ENCODE measurements at regions not wholly inside any gene's neighbourhood (a gene's known extent, or its start where the extent isn't known, plus 50 kb on each side); places are given as distances from the start of the nearest gene placed in this dataset.

DNA sequence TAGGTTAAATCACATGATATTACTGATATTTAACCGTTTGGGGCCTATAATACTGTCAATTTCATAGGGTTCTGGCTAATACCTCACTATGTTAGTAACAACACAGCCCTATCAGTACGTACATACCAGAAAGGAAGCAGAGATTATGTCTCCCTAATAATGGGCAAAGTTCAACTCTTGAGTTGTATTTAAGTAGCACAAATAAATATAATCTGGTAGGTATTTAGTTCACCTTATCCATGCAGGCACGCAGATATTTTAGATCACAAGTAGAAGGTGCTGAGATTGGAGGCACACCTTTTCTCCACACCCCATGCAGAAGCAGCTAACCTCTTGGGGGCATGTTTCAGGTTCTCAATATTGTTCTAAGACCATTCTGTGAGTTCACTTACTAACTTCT lies 118.9 kb downstream of the IRS1 start:
- FAIRE-seq = no peak

DNA sequence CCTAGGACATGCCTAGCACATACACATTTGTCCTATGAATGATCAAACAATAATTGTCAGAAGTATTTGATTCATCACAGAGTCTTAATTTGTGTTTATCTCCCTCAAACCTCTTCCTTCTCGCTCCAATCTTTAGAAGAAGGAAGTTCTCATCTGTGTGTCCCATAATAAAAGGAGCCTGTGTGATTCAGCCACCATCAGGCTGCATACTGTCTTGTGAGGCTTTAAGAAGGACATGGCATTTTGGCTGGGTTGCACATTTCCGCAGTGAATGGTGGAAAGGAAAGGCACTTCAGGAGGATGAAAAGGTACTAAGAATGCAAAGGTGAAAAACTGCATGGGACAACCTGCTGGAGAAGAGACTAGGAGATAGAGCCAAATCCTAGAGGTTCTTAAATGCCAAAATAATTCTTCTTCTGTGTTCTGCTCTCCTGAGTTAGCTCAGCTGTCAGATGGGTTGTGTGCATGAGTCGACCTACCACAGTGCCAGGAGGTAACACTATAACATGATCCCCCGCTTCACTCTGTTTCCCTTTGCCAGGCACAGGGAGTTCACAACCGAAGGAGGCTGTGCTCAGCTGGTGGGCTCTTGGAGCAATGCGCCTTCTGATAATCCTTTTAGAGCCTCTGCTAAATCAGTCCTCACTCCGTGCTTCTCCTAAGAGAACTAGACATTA lies 120.1 kb downstream of the IRS1 start:
- no peak for FAIRE-seq

DNA sequence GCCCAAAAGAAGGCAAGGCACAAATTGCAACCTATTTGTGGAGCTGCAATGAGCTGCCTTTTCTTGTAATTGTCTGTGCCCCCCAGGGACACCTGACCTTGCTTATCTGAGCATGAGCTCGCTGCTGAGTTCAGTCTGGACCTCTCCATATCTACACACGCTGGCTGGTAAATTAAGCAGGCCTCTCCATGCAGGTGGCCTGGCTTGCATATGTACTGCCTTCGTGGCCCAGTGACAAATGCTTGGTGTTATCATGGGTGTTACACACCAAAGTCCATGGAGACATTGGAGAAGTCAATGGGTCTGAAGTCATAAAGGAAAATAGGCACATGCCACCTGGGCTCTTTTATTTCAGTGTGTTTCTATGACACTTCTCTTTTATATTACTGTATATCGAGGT lies 121.2 kb downstream of the IRS1 start:
- no peak for FAIRE-seq

DNA sequence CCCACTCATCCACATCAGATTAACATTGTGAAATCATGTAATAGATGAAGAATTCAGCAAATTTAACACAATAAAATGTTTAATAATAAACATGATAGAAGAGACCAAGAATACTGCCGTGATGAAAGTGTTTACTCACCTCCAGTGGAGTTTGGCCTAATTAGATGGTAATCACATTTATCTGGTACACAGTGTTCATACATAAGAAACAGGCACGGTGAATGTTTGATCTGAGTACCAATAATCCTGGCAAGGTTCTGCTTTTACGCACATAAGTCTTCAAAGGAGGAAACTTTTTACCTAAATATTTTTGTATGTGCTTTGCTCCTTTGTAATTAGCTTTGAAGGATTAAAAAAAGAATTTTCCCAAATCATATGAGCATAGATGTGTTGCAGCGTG lies 122.5 kb downstream of the IRS1 start:
- FAIRE-seq = no peak

DNA sequence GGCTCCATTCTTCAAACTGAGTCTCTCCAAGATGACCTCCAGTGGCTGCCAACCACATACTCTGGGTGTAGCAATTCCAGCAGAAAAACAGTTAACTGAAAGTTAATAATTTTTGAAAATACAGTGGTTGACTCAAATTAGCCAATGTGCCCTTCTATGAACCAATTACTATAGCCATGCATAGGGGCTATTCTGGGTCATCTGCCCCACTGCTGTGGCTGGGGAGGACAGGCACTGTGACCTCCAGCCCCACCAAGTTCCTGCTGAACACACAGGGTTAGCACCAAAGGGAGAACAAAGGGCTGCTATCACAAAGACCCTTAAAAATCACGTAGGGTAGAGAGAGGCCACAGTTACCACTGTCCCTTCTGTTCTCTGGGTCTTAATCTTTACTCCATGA lies 123.0 kb downstream of the IRS1 start:
- no peak for FAIRE-seq

DNA sequence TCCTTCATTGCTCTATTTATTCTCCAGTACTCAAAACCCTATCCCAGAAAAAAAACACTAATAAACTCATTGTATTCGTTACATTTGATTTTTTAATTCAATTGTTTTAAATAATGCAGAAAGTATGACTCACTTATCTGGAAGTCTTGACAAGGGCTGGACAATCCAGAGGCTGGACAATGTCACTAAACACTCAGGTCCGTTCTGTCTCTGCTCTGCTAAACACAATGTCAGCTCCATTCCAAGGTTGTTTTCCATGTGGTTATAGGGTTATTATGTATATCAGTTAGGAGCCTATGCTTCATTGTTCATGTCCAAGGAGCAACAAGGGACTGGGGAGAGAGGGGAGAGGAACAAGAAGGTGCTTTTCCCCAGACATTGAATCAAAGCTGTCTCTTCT lies 125.5 kb downstream of the IRS1 start:
- FAIRE-seq = no peak

DNA sequence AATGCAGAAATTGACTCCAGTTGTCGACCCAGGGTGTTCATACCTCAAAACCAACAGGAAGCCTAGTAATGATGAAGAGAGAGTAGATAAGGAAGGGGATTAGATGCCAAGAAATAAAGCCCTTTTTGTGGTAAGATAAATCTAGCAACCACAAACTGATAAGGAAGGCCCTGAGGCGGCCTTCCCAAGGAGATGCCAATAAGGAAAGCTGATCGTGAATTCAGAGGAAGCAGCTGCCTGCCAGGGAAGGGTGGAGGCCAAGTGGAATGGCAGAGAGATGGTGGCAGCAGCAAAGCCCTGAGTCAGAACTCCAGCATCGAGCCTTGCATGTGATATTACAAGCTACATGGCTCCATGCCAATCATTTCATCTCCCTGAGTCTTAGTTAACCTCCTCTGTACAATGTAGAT lies 126.3 kb downstream of the IRS1 start:
- FAIRE-seq = no peak

DNA sequence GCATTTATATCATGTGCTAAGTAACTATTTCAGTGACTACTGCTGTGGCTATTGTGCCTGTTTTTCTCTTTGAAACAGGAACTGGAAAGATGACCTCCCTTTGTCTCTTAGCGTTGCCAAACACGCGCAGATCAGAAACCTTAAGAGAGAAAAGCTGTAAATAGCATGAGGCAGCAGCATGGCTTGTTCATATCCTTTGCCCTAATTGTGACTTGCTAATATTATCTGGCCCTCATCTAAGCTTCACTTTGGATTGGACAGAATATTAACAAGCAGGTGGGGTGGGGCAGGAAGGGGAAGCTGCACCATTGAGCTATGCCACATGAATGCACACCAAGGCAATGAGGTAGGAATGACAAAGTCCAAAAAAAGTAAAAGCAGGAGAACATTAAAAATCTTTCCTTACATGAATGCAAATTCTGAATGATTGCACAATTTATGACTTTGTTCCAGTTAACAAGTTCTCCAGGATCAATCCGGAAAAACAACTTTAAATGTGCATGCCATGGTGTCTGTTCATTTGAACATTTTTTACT lies 128.4 kb downstream of the IRS1 start:
- no peak for FAIRE-seq

DNA sequence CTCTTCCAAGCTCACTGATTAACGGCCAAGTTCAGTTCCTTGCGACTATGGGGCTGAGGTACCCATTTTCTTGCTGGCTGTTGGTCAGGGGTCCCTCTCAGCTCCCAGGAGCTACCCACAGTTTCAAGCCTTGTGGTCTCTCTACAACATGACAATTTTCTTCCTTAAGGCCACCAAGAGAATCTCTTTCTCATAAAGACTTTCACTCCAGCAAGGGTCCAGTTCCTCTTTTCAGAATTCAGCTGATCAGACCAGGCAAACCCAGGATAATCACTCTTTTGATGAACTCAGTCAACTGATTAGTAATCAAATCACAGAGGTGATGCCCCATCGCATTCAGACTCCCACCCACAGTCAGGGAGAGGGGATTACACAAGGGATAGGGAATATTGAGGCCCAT lies 129.7 kb downstream of the IRS1 start:
- no peak for FAIRE-seq

DNA sequence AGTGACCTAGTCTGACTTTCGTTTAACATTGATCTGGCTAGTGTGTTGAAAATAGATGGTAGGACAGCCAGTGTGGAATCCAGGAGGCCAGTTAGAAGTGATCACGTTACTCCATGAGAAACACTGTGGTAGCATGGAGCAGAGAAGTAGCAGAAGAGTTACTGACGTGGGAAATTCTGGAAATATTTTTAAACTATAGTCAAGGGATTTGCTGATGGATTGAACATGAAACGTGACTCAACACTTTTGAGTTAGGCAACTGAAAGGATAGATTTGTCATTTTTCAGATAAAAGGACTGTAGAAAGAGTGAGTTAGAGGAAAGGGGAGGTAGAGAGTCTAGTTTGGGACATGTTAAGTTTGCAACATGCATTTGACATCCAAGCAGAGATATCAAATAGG lies 130.4 kb downstream of the IRS1 start:
- no peak for FAIRE-seq

DNA sequence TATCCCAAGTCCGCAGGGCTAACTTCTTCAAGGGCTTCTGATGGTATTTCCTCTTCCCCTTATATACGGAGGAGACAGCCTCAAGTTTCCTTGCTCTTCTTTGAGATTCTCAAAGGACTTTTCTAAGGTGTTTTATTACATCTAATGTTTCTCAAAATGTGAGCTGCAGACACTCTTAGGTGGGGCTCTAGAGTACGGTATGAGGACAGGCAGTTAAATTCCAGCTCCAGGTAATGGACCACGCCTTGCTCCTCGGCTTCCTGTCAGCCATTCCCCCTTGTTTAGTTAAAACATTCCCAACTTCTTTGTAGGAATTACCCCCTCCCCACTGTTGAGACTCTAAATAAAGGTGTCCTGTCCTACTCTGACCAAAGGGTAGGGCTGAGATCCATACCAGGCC lies 131.9 kb downstream of the IRS1 start:
- no peak for FAIRE-seq

DNA sequence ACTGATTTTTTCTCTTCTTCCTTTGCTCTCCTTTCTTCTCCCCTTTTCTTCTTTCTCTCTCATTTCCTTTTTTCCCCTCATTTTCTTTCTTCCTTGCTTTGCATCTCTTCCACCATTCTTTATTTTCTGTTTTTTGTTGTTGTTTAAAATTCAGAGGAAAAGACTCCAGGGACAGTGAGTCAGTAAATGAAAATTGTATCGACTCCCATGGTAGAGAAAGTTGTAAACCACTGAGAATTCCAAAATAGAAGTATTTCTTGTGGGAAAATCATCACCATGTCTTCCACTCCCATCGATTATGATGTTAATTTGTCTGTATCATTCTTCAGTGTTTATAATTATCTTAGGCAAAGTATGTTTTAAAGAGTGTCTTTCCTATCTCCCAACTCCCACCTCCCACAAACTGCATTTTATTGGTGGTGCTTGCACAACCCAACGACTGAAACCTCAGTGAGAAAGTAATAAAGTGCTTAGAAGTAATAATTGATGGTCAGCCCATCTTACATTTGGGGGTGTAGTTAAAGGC lies 134.3 kb downstream of the IRS1 start:
- FAIRE-seq = no peak

DNA sequence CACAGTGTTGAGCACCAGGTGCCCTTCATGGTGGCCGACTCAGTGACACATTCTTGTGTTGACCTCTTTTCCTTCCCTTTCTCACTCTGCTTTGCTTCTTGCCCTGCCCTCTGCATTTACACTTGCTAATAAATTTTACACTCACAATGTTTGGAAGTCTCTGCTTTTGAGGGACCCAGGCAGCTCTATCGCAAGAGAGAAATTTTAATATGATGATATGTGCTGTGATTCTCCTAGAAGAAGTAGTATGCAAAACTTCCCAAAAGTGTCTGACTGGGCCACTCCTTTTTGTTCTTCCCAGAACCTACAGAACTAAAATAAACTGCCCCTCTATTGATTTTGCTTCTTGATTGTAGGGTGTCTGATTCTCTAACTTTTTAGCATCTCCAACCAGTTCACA lies 135.0 kb downstream of the IRS1 start:
- FAIRE-seq = no peak

DNA sequence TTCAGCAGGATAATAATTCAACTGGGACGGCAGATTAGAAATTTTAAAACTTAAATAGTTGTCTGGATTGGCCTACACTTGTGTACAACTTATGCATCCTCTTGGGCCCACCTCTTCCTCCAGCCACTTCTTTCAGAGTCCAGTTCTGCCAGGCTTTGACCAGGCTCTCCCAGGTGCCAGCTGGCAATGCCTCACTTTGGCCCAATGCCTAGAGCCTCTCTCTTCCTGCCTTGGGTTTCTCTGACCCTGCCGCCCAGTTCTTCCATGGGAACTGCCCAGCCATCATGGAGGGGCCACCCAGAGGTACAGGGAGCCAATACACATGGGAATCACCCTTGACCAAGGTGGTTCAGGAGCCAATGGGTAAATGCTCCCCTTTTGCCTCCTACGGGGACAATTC lies 135.5 kb downstream of the IRS1 start:
- no peak for FAIRE-seq

DNA sequence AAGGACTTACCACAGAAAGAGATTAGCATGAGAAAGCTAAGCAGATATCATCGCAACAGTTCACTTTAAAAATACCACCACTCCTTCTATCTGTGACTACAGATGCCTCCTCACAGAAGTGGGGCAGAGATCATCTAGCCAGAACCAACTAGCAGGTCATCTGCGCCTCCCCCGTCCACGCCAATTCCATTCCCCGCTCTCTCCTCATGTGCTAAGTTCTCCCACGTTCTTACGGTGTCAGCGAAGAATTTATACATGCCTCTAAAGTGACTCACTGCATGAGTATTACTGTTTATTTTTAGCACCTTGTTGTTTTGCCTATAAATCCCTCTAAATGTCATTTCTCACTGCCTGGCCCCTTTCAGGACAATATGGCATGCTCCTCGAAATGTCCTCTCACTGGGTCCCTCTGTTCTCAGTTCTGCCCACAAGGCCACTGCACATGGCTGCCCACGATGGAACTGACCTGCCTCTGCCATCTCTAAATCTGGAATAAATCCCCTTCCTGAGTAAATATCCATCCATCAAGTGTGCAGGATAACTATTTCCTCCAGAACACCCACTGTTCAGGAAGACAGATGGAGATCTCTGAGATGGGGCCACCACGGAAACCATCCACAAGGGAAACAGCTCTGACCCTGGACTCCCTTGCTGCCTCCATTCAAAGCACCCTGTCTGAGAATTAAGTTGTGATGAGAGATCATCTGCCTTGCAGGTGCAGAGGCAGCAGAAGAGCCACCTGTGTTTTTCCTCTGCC lies 137.7 kb downstream of the IRS1 start:
- peak; percentile 39 for FAIRE-seq

DNA sequence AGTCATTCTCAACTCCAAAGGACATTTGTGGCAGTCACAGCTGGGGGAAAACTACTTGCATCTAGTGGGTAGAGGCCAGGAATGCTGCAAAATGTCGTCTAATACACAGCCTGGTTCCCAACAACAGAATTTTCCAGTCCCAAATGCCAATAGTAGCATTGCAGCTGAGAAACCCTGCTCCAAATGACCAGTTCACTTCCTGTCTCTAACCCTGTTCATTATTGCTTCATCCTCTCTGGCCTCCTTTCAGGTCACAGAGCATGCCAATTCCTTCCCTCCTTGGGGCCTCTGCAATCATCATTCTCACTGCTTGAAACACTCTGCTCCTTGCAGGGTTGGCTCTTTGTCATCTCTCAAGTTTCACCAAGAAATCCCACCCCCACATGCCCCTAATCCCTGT lies 139.1 kb downstream of the IRS1 start:
- FAIRE-seq = no peak

DNA sequence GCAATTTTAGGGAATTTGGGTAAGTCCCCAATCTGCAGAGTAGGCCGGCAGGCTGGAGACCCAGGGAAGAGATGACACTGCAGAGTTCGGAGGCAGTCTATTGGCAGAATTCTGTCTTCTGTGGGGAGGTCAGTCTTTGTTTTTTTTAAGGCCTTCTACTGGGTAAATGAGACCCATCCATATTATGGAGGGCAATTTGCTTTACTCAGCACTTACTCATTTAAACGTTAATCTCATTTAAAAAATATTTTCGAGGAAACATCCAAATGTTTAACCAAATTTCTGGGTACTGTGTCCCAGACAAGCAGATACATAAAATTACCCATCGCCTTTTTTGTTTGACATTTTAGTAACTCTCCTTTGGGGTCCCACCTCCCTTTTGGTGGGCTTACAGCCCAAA lies 139.5 kb downstream of the IRS1 start:
- no peak for FAIRE-seq

DNA sequence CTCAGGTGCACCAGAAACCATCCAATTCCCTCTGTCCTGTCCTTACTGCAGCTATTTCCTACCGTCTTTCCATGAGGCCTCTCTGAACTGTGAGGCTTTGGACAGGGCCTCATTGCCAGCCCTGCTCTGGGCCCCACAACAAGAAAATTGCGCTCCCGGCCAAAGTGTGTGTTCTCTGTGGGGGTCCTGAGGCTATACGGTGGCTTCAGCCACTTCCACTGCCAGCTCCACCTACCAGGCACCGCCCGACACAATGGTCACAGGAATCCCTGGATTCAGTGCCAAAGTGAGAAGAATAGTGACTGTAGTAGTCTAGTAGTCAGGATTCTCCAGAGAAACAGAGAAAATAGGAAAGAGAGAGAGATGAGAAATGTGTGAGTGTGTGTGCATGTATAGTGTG lies 140.2 kb downstream of the IRS1 start:
- FAIRE-seq = no peak

DNA sequence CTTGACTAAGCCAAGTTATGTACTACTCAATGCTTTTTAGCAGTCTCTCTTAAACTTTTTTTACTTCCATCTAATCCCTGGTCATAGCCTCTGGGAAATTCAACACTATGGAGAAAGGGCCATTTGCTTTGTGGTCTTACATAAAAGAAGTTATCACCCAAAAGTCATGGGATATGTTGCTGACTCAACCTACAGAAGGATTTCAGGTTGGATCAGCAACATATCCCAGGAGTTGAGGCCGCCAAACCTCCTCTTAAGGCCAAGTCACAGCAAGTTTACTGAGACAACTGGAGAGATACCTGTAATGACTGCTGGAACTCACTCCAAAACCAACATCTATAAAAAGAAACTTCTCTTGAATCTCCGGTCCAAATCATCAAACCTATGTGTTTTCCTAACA lies 141.1 kb downstream of the IRS1 start:
- no peak for FAIRE-seq

DNA sequence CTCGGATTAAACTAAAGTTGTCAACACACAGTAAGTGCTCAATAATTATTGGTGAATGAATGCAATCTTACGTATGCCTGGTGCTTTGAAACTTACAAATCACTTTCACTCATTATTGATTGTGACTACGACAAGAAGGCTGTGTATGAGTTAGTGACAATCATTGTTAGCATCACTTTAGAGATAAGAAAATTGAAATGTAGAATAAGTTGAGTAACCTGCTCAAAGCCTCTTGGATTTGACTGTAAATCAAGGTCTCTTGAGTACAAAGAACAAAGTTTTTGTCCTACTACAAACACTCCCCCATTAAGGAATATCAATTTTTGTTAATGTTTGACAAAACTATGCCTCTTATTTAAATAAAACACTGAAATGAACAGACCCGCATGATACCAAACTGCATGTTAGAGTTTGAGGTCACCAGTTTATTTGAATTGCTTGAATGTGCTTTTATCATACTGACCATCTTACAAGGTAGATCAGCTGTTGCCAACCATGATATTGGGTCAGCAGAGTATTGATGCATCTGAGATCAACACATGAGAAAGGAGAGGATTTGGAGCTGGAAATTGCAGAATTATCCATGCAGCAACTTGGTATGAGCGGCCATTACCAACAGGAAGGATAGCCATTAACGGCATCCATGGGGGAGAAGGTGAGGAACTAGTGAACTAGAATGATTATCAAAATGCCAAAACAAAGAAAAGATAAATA lies 142.1 kb downstream of the IRS1 start:
- no peak for FAIRE-seq

DNA sequence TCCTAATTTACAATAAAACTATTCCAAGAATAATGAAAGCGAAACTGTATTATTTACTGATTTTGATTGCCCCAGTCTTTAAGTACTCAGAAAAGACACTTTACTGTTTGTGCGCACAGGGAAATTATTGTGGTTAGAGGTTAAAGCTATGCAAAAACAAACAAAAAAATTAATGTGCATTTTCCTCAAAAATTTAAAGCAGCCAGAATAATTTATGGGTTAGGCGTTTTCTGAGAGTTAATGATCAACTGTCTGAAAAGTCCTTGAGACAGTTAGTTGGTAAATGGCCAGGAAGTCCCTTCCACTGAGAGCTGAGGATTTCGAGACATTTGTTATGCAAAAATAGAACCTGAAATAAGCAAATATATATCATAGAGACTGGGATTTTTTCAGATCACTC lies 143.3 kb downstream of the IRS1 start:
- peak; percentile 84 for FAIRE-seq

DNA sequence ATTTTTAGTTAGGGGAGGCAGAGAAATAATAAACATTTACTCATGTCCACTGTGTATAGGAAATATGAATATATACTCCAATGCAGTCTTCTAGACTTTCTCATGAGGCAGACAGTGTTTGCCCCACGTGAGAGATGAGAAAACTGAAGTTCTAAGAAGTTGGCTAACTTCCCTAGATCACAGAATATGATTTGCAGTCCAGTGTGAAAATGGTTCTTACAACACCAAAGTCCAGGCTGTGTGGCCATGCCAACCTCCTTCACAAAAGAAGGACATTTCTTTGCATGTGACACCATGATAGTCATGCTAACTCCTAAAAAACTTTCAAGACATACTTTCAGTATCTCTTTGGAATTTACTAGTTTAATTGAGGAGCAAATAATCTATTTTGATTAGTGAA lies 143.7 kb downstream of the IRS1 start:
- FAIRE-seq = no peak

DNA sequence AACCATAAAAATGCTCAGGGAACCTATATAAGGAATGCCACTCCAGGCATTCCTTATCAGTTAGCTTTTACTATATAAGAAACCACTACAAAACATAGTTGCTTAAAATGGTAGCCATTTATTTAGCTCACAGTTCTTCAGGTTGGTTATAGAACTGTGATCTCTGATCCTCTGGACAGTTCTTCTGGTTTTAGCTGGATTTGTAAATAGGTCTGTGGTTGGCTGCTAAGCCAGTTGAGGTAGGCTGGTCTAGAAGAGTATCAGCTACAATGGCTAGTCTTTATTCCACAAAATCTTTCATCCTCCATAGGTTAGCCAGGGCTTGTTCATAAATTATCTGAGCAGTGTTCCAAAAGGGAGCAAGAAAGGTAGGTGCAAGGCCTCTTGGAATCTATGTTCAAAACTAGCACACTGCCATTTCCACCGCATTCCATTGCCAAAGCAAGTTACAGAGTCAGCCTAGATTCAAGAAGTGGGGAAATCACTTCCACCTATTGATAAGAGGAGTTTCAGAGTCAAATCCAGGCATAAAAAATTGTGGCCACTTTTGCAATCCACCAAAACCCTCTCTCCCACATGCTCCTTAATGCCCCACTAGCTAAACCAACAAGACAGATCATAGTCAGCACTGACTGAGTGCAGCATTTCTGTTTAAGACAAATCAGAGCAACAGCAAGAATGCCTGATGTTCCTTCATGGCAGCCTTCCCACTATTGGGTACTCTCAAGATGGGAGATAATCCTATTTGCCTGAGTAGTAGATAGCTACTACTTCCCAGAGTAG lies 146.4 kb downstream of the IRS1 start:
- FAIRE-seq = no peak

Data from endometrium (tissue), 2 donors.